Gastroesophageal sphincter (tissue), 3 donors: ENCODE measurements at regions not wholly inside any gene's neighbourhood (a gene's known extent, or its start where the extent isn't known, plus 50 kb on each side); places are given as distances from the start of the nearest gene placed in this dataset.

Source experiments
- POLR2A ChIP-seq, 2 donors: fragments of 450-650 bp; IDR thresholded peaks; one replicate each; pipeline ENCODE4 v1.6.1; 2017; ENCODE audit warnings: antibody characterized with exemption in 2 of 2, mild to moderate bottlenecking in 2 of 2, moderate library complexity in 1 of 2
- POLR2AphosphoS5 ChIP-seq: sonication (generic); formaldehyde crosslinking; IDR thresholded peaks from one replicate; pipeline ENCODE4 v1.6.1; 2017; ENCODE audit warnings: antibody characterized with exemption
- TF ChIP-seq, protein P1 (sequence below), 4 experiments: fragments of 200-600 bp in 2 of 4; fragments of 450-650 bp in 2 of 4; sonication (generic) in 1 of 4; IDR thresholded peaks; one replicate each; pipeline ENCODE4 v1.5.1; 2017 to 2019; ENCODE audit warnings: antibody characterized with exemption in 4 of 4, mild to moderate bottlenecking in 2 of 4, moderate library complexity in 2 of 4

DNA sequence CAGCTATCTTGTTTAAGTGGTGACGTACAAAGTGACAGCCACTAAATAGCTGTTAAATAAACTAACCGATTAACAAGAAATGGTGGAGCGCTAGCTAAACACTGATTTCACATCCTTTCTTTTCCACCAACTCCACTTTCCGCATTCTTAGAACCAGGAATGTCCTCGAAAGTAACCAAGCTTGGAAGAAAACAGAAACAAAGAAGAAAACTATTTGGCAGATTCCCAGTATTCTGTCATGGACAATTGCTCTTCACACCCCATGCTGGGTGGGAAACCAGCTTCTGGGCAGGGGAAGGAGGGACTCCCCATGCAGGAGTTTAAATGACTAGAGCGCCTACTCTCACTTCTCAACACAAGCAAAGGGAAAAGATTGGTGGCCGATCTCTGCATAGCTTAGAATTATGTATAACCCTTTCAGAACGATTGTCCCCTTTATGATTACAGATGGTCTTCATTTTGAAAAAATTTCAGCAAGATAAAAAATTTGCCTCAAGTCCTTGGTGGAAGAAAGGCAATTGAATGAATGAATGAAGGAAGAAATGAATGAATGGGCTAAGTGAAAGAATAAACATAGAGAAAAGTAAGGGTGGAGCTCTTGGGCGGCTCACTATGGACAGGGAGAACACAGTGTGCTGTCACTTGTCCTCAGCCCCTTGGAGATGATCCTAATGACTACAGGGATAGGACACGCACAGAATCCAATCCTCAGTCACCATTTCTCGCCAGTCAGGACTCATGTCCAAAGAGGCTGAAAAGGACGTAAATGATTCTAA lies 148.7 kb upstream of the NEDD9 start:
- TF ChIP-seq, protein P1, sequence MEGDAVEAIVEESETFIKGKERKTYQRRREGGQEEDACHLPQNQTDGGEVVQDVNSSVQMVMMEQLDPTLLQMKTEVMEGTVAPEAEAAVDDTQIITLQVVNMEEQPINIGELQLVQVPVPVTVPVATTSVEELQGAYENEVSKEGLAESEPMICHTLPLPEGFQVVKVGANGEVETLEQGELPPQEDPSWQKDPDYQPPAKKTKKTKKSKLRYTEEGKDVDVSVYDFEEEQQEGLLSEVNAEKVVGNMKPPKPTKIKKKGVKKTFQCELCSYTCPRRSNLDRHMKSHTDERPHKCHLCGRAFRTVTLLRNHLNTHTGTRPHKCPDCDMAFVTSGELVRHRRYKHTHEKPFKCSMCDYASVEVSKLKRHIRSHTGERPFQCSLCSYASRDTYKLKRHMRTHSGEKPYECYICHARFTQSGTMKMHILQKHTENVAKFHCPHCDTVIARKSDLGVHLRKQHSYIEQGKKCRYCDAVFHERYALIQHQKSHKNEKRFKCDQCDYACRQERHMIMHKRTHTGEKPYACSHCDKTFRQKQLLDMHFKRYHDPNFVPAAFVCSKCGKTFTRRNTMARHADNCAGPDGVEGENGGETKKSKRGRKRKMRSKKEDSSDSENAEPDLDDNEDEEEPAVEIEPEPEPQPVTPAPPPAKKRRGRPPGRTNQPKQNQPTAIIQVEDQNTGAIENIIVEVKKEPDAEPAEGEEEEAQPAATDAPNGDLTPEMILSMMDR (IDR thresholded peaks at IDR 0.05), result no peak
- TF ChIP-seq POLR2AphosphoS5 (no peak), POLR2A (IDR thresholded peaks at IDR 0.05) (no peak)
